ENCODE measurements at regions not wholly inside any gene's neighbourhood (a gene's known extent, or its start where the extent isn't known, plus 50 kb on each side); places are given as distances from the start of the nearest gene placed in this dataset.
"Not testable (repeated sequence)": the region's sequence is repeated elsewhere in the genome, so short reads cannot be mapped to it uniquely, and the experiment has no call there.

DNA sequence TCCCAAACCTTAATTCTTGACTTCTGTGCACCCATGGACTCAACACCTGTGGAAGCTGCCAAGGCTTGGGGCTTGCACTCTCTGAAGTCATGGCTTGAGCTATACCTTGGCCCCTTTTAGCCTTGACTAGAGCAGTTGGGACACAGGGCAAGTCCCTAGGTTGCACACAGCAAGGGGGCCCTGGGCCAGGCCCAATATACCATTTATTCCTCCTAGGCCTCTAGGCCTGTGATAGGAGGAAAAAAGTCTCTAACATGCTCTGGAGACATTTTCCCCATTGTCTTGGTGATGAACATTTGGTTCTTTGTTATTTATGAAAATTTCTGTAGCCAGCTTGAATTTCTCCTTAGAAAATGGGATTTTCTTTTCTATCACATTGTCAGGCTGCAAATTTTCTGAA, 186.1 kb downstream of the SEMA6D start:
- Histone ChIP-seq H3K4me3 (no peak overlapping the region), H3K4me1 (no peaks in the 10 kb centered on the region), H3K27me3 (no peaks in the 10 kb centered on the region), H3K27ac (no peak overlapping the region), H3K9me3 (peaks cover 13% of the 10 kb centered on the region), H3K36me3 (no peaks in the 10 kb centered on the region)
- DNase-seq (ENCODE audit: low spot score in 2 of 2): no peak
- TF ChIP-seq, protein P1, sequence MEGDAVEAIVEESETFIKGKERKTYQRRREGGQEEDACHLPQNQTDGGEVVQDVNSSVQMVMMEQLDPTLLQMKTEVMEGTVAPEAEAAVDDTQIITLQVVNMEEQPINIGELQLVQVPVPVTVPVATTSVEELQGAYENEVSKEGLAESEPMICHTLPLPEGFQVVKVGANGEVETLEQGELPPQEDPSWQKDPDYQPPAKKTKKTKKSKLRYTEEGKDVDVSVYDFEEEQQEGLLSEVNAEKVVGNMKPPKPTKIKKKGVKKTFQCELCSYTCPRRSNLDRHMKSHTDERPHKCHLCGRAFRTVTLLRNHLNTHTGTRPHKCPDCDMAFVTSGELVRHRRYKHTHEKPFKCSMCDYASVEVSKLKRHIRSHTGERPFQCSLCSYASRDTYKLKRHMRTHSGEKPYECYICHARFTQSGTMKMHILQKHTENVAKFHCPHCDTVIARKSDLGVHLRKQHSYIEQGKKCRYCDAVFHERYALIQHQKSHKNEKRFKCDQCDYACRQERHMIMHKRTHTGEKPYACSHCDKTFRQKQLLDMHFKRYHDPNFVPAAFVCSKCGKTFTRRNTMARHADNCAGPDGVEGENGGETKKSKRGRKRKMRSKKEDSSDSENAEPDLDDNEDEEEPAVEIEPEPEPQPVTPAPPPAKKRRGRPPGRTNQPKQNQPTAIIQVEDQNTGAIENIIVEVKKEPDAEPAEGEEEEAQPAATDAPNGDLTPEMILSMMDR (IDR thresholded peaks at IDR 0.05): no peak
- TF ChIP-seq POLR2A (IDR thresholded peaks at IDR 0.05) (no peak), POLR2AphosphoS5 (IDR thresholded peaks at IDR 0.05) (no peak), EP300 (IDR thresholded peaks at IDR 0.05) (no peak)

DNA sequence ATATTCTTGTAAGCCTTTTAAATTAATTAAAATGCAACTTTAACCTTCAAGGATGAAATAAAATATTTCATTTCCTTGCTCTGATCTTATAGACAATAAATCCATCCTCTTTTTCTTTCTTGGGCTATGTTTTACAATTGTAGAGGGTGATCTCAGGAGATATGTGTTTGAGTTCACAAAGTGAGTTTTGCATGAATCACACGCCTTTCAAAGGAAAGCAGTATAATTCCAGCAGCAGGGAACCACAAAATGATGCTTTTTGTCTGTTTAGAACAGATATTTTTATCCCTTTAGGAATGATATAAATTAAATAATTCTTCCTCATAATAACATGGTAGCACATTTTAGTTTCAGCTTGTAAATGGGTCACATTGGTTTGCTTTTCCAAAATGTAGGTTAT, 191.2 kb downstream of the SEMA6D start:
- Histone ChIP-seq H3K4me1 (no peaks in the 10 kb centered on the region), H3K9me3 (peaks cover 2% of the 10 kb centered on the region), H3K36me3 (no peaks in the 10 kb centered on the region), H3K4me3 (no peak overlapping the region), H3K27ac (no peak overlapping the region), H3K27me3 (no peaks in the 10 kb centered on the region)
- no peak for DNase-seq (ENCODE audit: low spot score in 2 of 2)
- WGBS: 86% methylated on average over 1 of the region's 1 CpG
- no peak for TF ChIP-seq POLR2A (IDR thresholded peaks at IDR 0.05)
- TF ChIP-seq, protein P1 (IDR thresholded peaks at IDR 0.05): no peak
- TF ChIP-seq EP300 (IDR thresholded peaks at IDR 0.05): no peak
- no peak for TF ChIP-seq POLR2AphosphoS5 (IDR thresholded peaks at IDR 0.05)

DNA sequence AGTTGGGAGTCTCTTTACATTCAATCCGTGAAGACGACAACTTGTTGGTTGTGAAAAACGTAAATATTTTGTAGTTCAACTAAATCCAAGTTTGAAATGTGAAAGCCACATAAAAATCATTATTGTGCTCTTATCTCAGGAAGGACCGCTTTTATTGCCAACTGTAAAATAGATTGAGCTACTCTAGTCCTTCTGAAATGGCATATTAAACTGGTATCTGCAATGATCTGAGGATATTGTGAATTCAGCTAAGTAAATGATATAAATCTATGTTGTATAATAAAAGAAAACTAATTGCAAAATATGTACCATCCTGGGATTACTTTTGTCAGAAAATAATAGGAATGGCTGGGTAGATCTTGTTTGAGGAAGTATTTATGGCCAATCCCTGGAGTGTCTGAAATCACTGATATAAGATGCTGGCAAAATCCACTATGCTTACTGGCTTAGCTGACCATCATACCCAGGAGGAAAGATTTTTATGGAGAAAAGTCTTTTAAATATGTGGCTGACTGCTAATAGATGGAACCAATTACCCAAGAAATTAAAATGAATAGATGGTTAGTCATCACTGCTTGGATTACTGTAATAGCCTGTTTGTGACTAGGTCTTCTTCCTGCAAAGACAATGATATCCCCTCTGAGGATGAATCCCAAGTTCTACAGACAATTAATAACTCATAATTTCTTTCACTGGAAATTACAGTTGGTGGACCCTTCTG, 191.8 kb downstream of the SEMA6D start:
- no peak for DNase-seq (ENCODE audit: low spot score in 2 of 2)

DNA sequence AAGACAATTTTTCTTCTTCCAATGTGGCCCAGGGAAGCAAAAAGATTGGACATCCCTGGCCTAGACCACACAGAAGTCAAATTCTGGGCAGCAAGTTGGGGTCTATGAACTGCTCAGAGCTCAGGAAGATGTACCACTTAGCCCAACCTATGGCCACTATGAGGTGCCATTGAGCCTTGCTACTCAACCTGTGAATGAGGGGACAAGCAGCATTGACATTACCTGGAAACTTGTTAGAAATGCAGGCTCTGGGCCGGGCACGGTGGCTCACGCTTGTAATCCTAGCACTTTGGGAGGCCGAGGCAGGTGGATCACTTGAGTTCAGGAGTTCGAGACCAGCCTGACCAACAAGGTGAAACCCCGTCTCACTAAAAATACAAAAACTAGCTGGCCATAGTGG, 195.6 kb downstream of the SEMA6D start:
- H3K27me3 ChIP-seq; H3K27ac ChIP-seq; DNase-seq (ENCODE audit: low spot score in 2 of 2); H3K9me3 ChIP-seq; H3K4me1 ChIP-seq; H3K4me3 ChIP-seq; H3K36me3 ChIP-seq: not testable (repeated sequence)
- 95% methylated on average over 6 of the region's 6 CpGs for WGBS

More for the DNA sequence above, 191.8 kb downstream of the SEMA6D start:
- Histone ChIP-seq H3K4me3 (no peak overlapping the region), H3K27me3 (no peaks in the 10 kb centered on the region), H3K4me1 (no peaks in the 10 kb centered on the region), H3K27ac (no peak overlapping the region), H3K36me3 (no peaks in the 10 kb centered on the region), H3K9me3 (no peaks in the 10 kb centered on the region)
- WGBS: 74% methylated on average over 4 of the region's 4 CpGs
- TF ChIP-seq POLR2A (IDR thresholded peaks at IDR 0.05) (no peak), POLR2AphosphoS5 (IDR thresholded peaks at IDR 0.05) (no peak), EP300 (IDR thresholded peaks at IDR 0.05) (no peak)
- TF ChIP-seq, protein P1 (IDR thresholded peaks at IDR 0.05): no peak

DNA sequence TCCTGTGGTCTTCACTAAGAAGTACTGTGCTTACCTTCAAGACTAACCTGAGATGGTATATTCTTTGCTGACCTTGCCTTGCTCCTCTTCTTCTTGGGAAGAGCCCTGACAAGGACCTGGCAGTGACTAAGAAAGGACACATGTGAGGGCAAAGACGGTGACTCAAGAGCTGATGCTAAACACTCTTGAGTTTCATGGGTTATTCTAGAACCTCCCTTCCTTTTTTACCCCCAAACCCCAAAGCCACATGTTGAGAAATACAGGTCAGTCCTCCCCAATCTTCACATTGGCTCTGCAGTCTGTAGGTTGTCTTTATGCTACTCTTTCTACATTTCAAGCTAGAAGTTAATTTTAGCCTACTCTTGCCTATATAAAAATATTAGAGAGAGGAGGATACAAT, 200.6 kb downstream of the SEMA6D start:
- no peak overlapping the region for H3K4me3 ChIP-seq
- DNase-seq (ENCODE audit: low spot score in 2 of 2): no peak
- H3K27me3 ChIP-seq: peaks cover 5% of the 10 kb centered on the region
- TF ChIP-seq POLR2AphosphoS5 (IDR thresholded peaks at IDR 0.05): no peak
- TF ChIP-seq POLR2A (IDR thresholded peaks at IDR 0.05): no peak
- H3K4me1 ChIP-seq: no peaks in the 10 kb centered on the region
- H3K36me3 ChIP-seq: no peaks in the 10 kb centered on the region
- H3K9me3 ChIP-seq: no peaks in the 10 kb centered on the region
- WGBS: 79% methylated on average over 1 of the region's 1 CpG
- no peak overlapping the region for H3K27ac ChIP-seq

DNA sequence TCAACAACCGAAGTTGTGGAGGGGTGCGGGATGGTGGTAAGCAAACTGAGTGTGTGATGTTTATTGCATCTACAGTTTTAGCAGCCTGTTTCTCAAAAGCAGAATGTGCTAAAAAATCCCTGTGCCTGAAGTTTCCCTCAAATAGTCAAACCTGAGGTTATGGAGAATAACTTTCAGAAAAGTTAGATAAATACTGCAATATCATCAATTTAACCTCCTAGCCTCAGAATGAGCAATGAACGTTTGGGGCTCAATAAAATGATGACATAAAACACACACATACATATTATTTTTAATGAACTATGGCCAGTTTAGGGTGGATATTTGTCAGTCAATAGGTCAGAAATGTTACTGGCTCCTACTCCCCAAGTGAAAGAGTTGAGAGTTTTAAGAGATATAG, 201.6 kb downstream of the SEMA6D start:
- Histone ChIP-seq H3K27me3 (peaks cover 5% of the 10 kb centered on the region), H3K36me3 (no peaks in the 10 kb centered on the region), H3K27ac (no peak overlapping the region), H3K4me1 (no peaks in the 10 kb centered on the region), H3K9me3 (no peaks in the 10 kb centered on the region), H3K4me3 (no peak overlapping the region)
- TF ChIP-seq POLR2AphosphoS5 (IDR thresholded peaks at IDR 0.05): no peak
- TF ChIP-seq, protein P1 (IDR thresholded peaks at IDR 0.05): no peak
- no peak for TF ChIP-seq POLR2A (IDR thresholded peaks at IDR 0.05)
- TF ChIP-seq EP300 (IDR thresholded peaks at IDR 0.05): no peak
- WGBS: 89% methylated on average over 3 of the region's 3 CpGs
- DNase-seq (ENCODE audit: low spot score in 2 of 2): no peak

All from suprapubic skin (tissue), 4 donors.